Adrenal gland (tissue), 9 donors: ENCODE measurements at regions not wholly inside any gene's neighbourhood (a gene's known extent, or its start where the extent isn't known, plus 50 kb on each side); places are given as distances from the start of the nearest gene placed in this dataset.

ENCODE experiments used
- DNase-seq, 7 donors: peaks; one replicate each; pipeline ENCODE4 v3.0.0-alpha.2; 2019 to 2020
- H3K27ac ChIP-seq, 5 donors: fragments of 200-600 bp; sonication (generic) in 4 of 5; 1 replicate in 3 of 5; 2 replicates in 2 of 5; pipeline versions ENCODE4 v1.5.1 to v1.8.0; 2016 to 2020; ENCODE audit warnings: mild to moderate bottlenecking in 1 of 5
- H3K27me3 ChIP-seq: fragments of 200-600 bp; 2 replicates; pipeline ENCODE4 v1.8.0; 2021
- H3K36me3 ChIP-seq, 2 donors: fragments of 200-600 bp; replicated peaks in 1 of 2; 1 replicate in 1 of 2; 2 replicates in 1 of 2; pipeline versions ENCODE4 v1.5.1 to v1.8.0; 2018 to 2022
- H3K4me1 ChIP-seq, 2 donors: fragments of 200-600 bp; replicated peaks in 1 of 2; 1 replicate in 1 of 2; 2 replicates in 1 of 2; pipeline versions ENCODE4 v1.5.1 to v1.8.0; 2018 to 2021
- H3K4me3 ChIP-seq, 4 donors: fragments of 200-600 bp; sonication (generic) in 3 of 4; one replicate each; pipeline ENCODE4 v1.5.1; 2016 to 2018
- H3K9me3 ChIP-seq, 3 donors: fragments of 200-600 bp; sonication (generic) in 1 of 3; replicated peaks in 1 of 3; 1 replicate in 2 of 3; 2 replicates in 1 of 3; pipeline versions ENCODE4 v1.5.1 to v1.8.0; 2016 to 2021
- CTCF ChIP-seq, 6 experiments: fragments of 450-650 bp in 4 of 6; fragments of 200-600 bp in 2 of 6; sonication (generic) in 1 of 6; IDR thresholded peaks; 1 replicate in 5 of 6; 2 replicates in 1 of 6; pipeline versions ENCODE4 v1.5.1 to v1.8.0; 2016 to 2021; ENCODE audit warnings: antibody characterized with exemption in 6 of 6, mild to moderate bottlenecking in 2 of 6, moderate library complexity in 1 of 6
- POLR2A ChIP-seq, 2 donors: fragments of 450-650 bp; IDR thresholded peaks; one replicate each; pipeline ENCODE4 v1.6.1; 2017; ENCODE audit warnings: antibody characterized with exemption in 2 of 2, mild to moderate bottlenecking in 2 of 2, moderate library complexity in 1 of 2
- WGBS, 4 donors: extraction: QIAGEN DNeasy Blood & Tissue Kit in 2 of 4; methylation state at CpG; one replicate each; pipeline versions ENCODE4 v1.1.5 to v1.1.7; 2013 to 2017; 5-methylcytosine and 5-hydroxymethylcytosine counted together
- intact Hi-C, 2 donors: fragments of 100-400 bp; cut with DNase I; formaldehyde crosslinking; loops; one replicate each; pipeline versions ENCODE4 v1.14.1 to v1.15.0; 2022 to 2023
- donor health status: healthy with polysubstance abuse.
- donor health status: Bipolar disorder and iron deficiency.
- donor health status: DM: yes; HTN: yes; CAD: no.
- donor health status: DM: no; HTN: no; CAD: no.
- donor health status: DM: no; HTN: no; CAD: no.

GRCh38 chr2:236816197-236817170 lies 246.9 kb downstream of the ACKR3 start:
- no peaks in the 10 kb centered on the region for H3K27me3 ChIP-seq
- intact Hi-C loops = no loop called here
- no peak overlapping the region for H3K4me3 ChIP-seq
- TF ChIP-seq POLR2A (IDR thresholded peaks at IDR 0.05) = no peak
- TF ChIP-seq CTCF (IDR thresholded peaks at IDR 0.05) = no peak
- H3K27ac ChIP-seq = no peak overlapping the region
- WGBS, 4 donors = 91 to 92% (median 91%) methylated on average over 20 to 24 of the region's 24 CpGs
- no peak for DNase-seq
- H3K36me3 ChIP-seq = no peaks in the 10 kb centered on the region
- H3K9me3 ChIP-seq = no peaks in the 10 kb centered on the region
- no peaks in the 10 kb centered on the region for H3K4me1 ChIP-seq

- no peak for DNase-seq
- Histone ChIP-seq H3K27me3 (no peaks in the 10 kb centered on the region), H3K4me1 (no peaks in the 10 kb centered on the region), H3K9me3 (no peaks in the 10 kb centered on the region), H3K36me3 (no peaks in the 10 kb centered on the region), H3K27ac (no peak overlapping the region), H3K4me3 (no peak overlapping the region)
- intact Hi-C loops = no loop called here
- TF ChIP-seq POLR2A (IDR thresholded peaks at IDR 0.05) (no peak), CTCF (IDR thresholded peaks at IDR 0.05) (no peak)
- WGBS, 4 donors = 45 to 57% (median 50%) methylated on average over 11 to 15 of the region's 15 CpGs
These were observed 248.8 kb downstream of the ACKR3 start for GRCh38 chr2:236818281-236819045.

GRCh38 chr2:236819275-236820002 lies 249.8 kb downstream of the ACKR3 start:
- intact Hi-C loops = no loop called here
- 83 to 88% (median 86%) methylated on average over 19 of the region's 19 CpGs for WGBS, 4 donors
- H3K9me3 ChIP-seq = no peaks in the 10 kb centered on the region
- no peaks in the 10 kb centered on the region for H3K4me1 ChIP-seq
- H3K27me3 ChIP-seq = no peaks in the 10 kb centered on the region
- no peaks in the 10 kb centered on the region for H3K36me3 ChIP-seq
- H3K4me3 ChIP-seq = no peak overlapping the region
- DNase-seq = no peak
- H3K27ac ChIP-seq = no peak overlapping the region
- TF ChIP-seq POLR2A (IDR thresholded peaks at IDR 0.05) (no peak), CTCF (IDR thresholded peaks at IDR 0.05) (no peak)
